Lower lobe of right lung (tissue), 2 donors: ENCODE measurements at regions not wholly inside any gene's neighbourhood (a gene's known extent, or its start where the extent isn't known, plus 50 kb on each side); places are given as distances from the start of the nearest gene placed in this dataset.
A peak's percentile ranks its signal among the peaks of the same experiment; 100 is the strongest.

Experiments
- ATAC-seq, 2 donors: fragments of 200-7000 bp; cut with Tn5 transposase; one replicate each; pipeline ENCODE4 v1.9.1; 2020 to 2022; ENCODE audit warnings: mild to moderate bottlenecking in 2 of 2, moderate library complexity in 2 of 2
- DNase-seq: peaks from one replicate; pipeline ENCODE4 v3.0.0-alpha.2; 2020
- H3K27ac ChIP-seq: fragments of 200-600 bp; one replicate; pipeline ENCODE4 v1.8.0; 2022
- H3K27me3 ChIP-seq: fragments of 200-600 bp; one replicate; pipeline ENCODE4 v1.8.0; 2022; ENCODE audit warnings: low read depth
- H3K36me3 ChIP-seq: fragments of 200-600 bp; one replicate; pipeline ENCODE4 v1.8.0; 2022; ENCODE audit warnings: mild to moderate bottlenecking
- H3K4me1 ChIP-seq: fragments of 200-600 bp; one replicate; pipeline ENCODE4 v1.8.0; 2022
- H3K4me3 ChIP-seq: fragments of 200-600 bp; one replicate; pipeline ENCODE4 v1.8.0; 2022; ENCODE audit warnings: mild to moderate bottlenecking
- H3K9me3 ChIP-seq: fragments of 200-600 bp; one replicate; pipeline ENCODE4 v1.8.0; 2022
- CTCF ChIP-seq: fragments of 200-600 bp; IDR thresholded peaks from one replicate; pipeline ENCODE4 v1.8.0; 2022; ENCODE audit warnings: antibody characterized with exemption, mild to moderate bottlenecking
- intact Hi-C: fragments of 100-400 bp; cut with DNase I; formaldehyde crosslinking; loops from one replicate; pipeline ENCODE4 v1.11.0; 2022
- donor health status: DM: no; HTN: yes; CAD: no; lungs with severe emphysema.

GRCh38 chr22:47366026-47366767, 603.7 kb downstream of the TBC1D22A start:
- H3K9me3 ChIP-seq, result peaks cover 9% of the 10 kb centered on the region

GRCh38 chr22:47361247-47361646, 598.8 kb downstream of the TBC1D22A start:
- no peak overlapping the region for H3K4me3 ChIP-seq
- H3K4me1 ChIP-seq, result no peaks in the 10 kb centered on the region
- H3K36me3 ChIP-seq, result no peaks in the 10 kb centered on the region
- H3K27me3 ChIP-seq, result no peaks in the 10 kb centered on the region
- DNase-seq, result no peak
- intact Hi-C loops, result no loop called here
- no peak for TF ChIP-seq CTCF
- peaks cover 9% of the 10 kb centered on the region for H3K9me3 ChIP-seq
- ATAC-seq, result no peak
- no peak overlapping the region for H3K27ac ChIP-seq

More at GRCh38 chr22:47366026-47366767, 603.7 kb downstream of the TBC1D22A start:
- DNase-seq (no peak), ATAC-seq (peak in 1 of 2 donors; percentile 11)
- TF ChIP-seq CTCF, result no peak
- Histone ChIP-seq H3K27ac (no peak overlapping the region), H3K4me1 (no peaks in the 10 kb centered on the region), H3K27me3 (peaks cover 5% of the 10 kb centered on the region), H3K4me3 (no peak overlapping the region), H3K36me3 (no peaks in the 10 kb centered on the region)
- intact Hi-C loops, result no loop called here

GRCh38 chr22:47357493-47357892, 595.0 kb downstream of the TBC1D22A start:
- intact Hi-C loops, result no loop called here

DNA sequence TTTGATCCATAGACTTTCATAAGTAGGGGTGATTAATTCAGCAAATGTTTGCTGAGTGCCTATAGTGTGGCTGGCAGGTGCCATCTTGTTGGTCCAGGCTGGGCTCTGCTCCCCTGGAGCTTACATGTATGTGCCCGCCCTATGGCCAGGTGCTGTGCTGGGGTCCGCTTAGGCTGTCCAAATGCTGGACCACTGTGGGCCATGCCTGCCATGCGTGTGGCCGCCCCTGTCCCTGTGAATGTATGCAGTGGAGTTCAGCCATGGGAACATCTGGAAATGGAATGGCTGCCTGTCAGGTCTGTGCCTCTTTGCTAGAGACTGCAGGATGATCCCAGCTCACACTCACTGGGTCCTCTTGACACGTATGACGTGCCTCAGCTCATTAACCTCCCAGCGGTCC, 594.6 kb downstream of the TBC1D22A start:
- Histone ChIP-seq H3K36me3 (no peaks in the 10 kb centered on the region), H3K27ac (no peak overlapping the region), H3K27me3 (no peaks in the 10 kb centered on the region), H3K4me3 (no peak overlapping the region), H3K4me1 (no peaks in the 10 kb centered on the region), H3K9me3 (peaks cover 6% of the 10 kb centered on the region)
- intact Hi-C loops, result no loop called here
- TF ChIP-seq CTCF, result no peak
- DNase-seq (no peak), ATAC-seq (no peak)

More at GRCh38 chr22:47357493-47357892, 595.0 kb downstream of the TBC1D22A start:
- Histone ChIP-seq H3K4me1 (no peaks in the 10 kb centered on the region), H3K4me3 (no peak overlapping the region), H3K36me3 (no peaks in the 10 kb centered on the region), H3K27me3 (no peaks in the 10 kb centered on the region), H3K27ac (no peak overlapping the region), H3K9me3 (peaks cover 9% of the 10 kb centered on the region)
- no peak for TF ChIP-seq CTCF
- ATAC-seq (no peak), DNase-seq (no peak)

DNA sequence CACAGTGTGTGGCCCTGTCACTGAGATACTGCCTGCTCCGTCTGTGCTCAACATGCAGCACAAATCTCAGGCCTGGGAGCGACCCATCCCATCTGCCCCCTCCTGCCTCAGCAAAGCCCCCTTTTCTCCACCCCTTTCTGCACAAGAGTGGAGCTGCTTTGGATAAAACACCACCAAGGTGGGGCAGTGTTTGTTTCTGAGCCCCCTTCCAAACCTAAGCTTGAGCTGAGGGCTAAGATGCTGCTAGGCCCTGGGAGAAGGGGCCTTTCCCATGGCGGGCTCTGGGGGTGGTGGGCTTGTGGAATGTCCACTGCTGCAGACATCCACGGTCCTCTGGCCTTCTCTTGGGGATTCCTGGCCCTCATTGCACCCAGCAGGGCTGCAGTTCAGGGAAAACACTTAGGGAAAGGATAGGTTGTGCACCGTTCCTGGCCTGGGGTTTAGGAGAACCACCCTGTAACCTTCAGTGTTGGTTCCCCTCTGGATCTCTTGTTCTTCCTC, 594.1 kb downstream of the TBC1D22A start:
- no peaks in the 10 kb centered on the region for H3K27me3 ChIP-seq
- H3K4me1 ChIP-seq, result no peaks in the 10 kb centered on the region
- DNase-seq, result no peak
- no peak for TF ChIP-seq CTCF
- H3K9me3 ChIP-seq, result peaks cover under 1% of the 10 kb centered on the region
- no peak overlapping the region for H3K4me3 ChIP-seq
- H3K36me3 ChIP-seq, result no peaks in the 10 kb centered on the region
- no peak overlapping the region for H3K27ac ChIP-seq
- no peak for ATAC-seq
- intact Hi-C loops, result no loop called here
